ENCODE measurements at regions not wholly inside any gene's neighbourhood (a gene's known extent, or its start where the extent isn't known, plus 50 kb on each side); places are given as distances from the start of the nearest gene placed in this dataset.

GRCh38 chr9:18361646-18362045 lies 112.3 kb upstream of the ADAMTSL1 start:
- H3K79me2 ChIP-seq (ENCODE audit: control insufficient read depth, insufficient read depth, low read length) = no peaks in the 10 kb centered on the region
- no peaks in the 10 kb centered on the region for H3K36me3 ChIP-seq (replicated peaks in 1 of 2; ENCODE audit: control extremely low read depth in 1 of 2, control insufficient read depth in 1 of 2, extremely low read depth in 1 of 2, insufficient read depth in 2 of 2, low read length in 1 of 2)
- ChIA-PET POLR2A (no interaction called here), CTCF (no interaction called here)
- H3K4me3 ChIP-seq (ENCODE audit: control extremely low read depth in 1 of 5, extremely low read depth in 1 of 5, insufficient read depth in 1 of 5, low read depth in 2 of 5, low read length in 4 of 5) = no peak overlapping the region
- ATAC-seq (ENCODE audit: low read depth) (no peak), DNase-seq (no peak)
- H3K27me3 ChIP-seq (replicated peaks in 1 of 4; ENCODE audit: control extremely low read depth in 1 of 4, control insufficient read depth in 3 of 4, insufficient read depth in 4 of 4, low read length in 3 of 4) = no peaks in the 10 kb centered on the region
- Mint-ChIP-seq H3K9me3 (ENCODE audit: insufficient read depth) (no peaks in the 10 kb centered on the region), H3K4me3 (no peak overlapping the region), H3K4me1 (peaks cover 6% of the 10 kb centered on the region), H3K27me3 (no peaks in the 10 kb centered on the region), H3K27ac (no peak overlapping the region)
- no peaks in the 10 kb centered on the region for H3K9me3 ChIP-seq (ENCODE audit: control extremely low read depth in 1 of 3, control insufficient read depth in 2 of 3, insufficient read depth in 1 of 3, low read length in 2 of 3)
- H2AFZ ChIP-seq (ENCODE audit: insufficient read depth, low read depth, low read length, poor library complexity, severe bottlenecking) = no peak overlapping the region
- intact Hi-C loops (cut with micrococcal nuclease) = no loop called here
- TF ChIP-seq CTCF (IDR thresholded peaks at IDR 0.05) (no peak), EZH2 (IDR thresholded peaks at IDR 0.05; ENCODE audit: borderline replicate concordance, insufficient read depth, low read depth, low read length, poor library complexity, severe bottlenecking) (no peak)
- WGBS (ENCODE audit: insufficient coverage) = no CpG with 5 or more reads among the region's 2 CpGs
- no peak overlapping the region for H3K9ac ChIP-seq (ENCODE audit: low read length)
- H4K20me1 ChIP-seq (ENCODE audit: control insufficient read depth, insufficient read depth, low read length, poor library complexity, severe bottlenecking) = no peaks in the 10 kb centered on the region
- peaks cover 0 to 3% of the 10 kb centered on the region in 2 donors for H3K4me1 ChIP-seq (ENCODE audit: control insufficient read depth in 2 of 2, insufficient read depth in 2 of 2, low read length in 2 of 2)
- H3K4me2 ChIP-seq (replicated peaks; ENCODE audit: low read depth, low read length, poor library complexity, severe bottlenecking) = no peak overlapping the region
- no peak overlapping the region for H3K27ac ChIP-seq (ENCODE audit: low read length in 2 of 2)

- DNase-seq = no peak
- H3K27ac Mint-ChIP-seq = no peak overlapping the region
- Histone ChIP-seq H4K20me1 (ENCODE audit: control insufficient read depth, insufficient read depth, low read length, poor library complexity, severe bottlenecking) (no peaks in the 10 kb centered on the region), H2AFZ (ENCODE audit: insufficient read depth, low read depth, low read length, poor library complexity, severe bottlenecking) (no peak overlapping the region), H3K9me3 (ENCODE audit: control extremely low read depth in 1 of 3, control insufficient read depth in 2 of 3, insufficient read depth in 1 of 3, low read length in 2 of 3) (no peaks in the 10 kb centered on the region), H3K4me1 (ENCODE audit: control insufficient read depth in 2 of 2, insufficient read depth in 2 of 2, low read length in 2 of 2) (peaks cover 0 to 3% of the 10 kb centered on the region in 2 donors), H3K9ac (ENCODE audit: low read length) (no peak overlapping the region), H3K27me3 (replicated peaks in 1 of 4; ENCODE audit: control extremely low read depth in 1 of 4, control insufficient read depth in 3 of 4, insufficient read depth in 4 of 4, low read length in 3 of 4) (no peaks in the 10 kb centered on the region), H3K4me3 (ENCODE audit: control extremely low read depth in 1 of 5, extremely low read depth in 1 of 5, insufficient read depth in 1 of 5, low read depth in 2 of 5, low read length in 4 of 5) (no peak overlapping the region), H3K27ac (ENCODE audit: low read length in 2 of 2) (no peak overlapping the region), H3K79me2 (ENCODE audit: control insufficient read depth, insufficient read depth, low read length) (no peaks in the 10 kb centered on the region), H3K36me3 (replicated peaks in 1 of 2; ENCODE audit: control extremely low read depth in 1 of 2, control insufficient read depth in 1 of 2, extremely low read depth in 1 of 2, insufficient read depth in 2 of 2, low read length in 1 of 2) (no peaks in the 10 kb centered on the region), H3K4me2 (replicated peaks; ENCODE audit: low read depth, low read length, poor library complexity, severe bottlenecking) (no peak overlapping the region)
- intact Hi-C loops (cut with micrococcal nuclease) = no loop called here
- H3K4me3 Mint-ChIP-seq = no peak overlapping the region
- no CpG with 5 or more reads among the region's 1 CpG for WGBS (ENCODE audit: insufficient coverage)
- POLR2A ChIA-PET = no interaction called here
- H3K4me1 Mint-ChIP-seq = peaks cover 6% of the 10 kb centered on the region
- no peak for ATAC-seq (ENCODE audit: low read depth)
- H3K9me3 Mint-ChIP-seq (ENCODE audit: insufficient read depth) = no peaks in the 10 kb centered on the region
- no peak for TF ChIP-seq CTCF (IDR thresholded peaks at IDR 0.05)
- TF ChIP-seq EZH2 (IDR thresholded peaks at IDR 0.05; ENCODE audit: borderline replicate concordance, insufficient read depth, low read depth, low read length, poor library complexity, severe bottlenecking) = no peak
- CTCF ChIA-PET = no interaction called here
- no peaks in the 10 kb centered on the region for H3K27me3 Mint-ChIP-seq
Observed at GRCh38 chr9:18362166-18362565, 111.8 kb upstream of the ADAMTSL1 start.

Data from B cell (primary cell).